MCF 10A (cell line): ENCODE measurements at regions not wholly inside any gene's neighbourhood (a gene's known extent, or its start where the extent isn't known, plus 50 kb on each side); places are given as distances from the start of the nearest gene placed in this dataset.

Experiments
- BruUV-seq: library from RNA; stranded (reverse); fragments of 400-500 nt; replicated peaks from 2 replicates; lab custom pipeline; 2021; lab: Mats Ljungman, UMichigan
- CTCF ChIA-PET: fragments of 300-600 bp; sonication (Branson Sonifier 250); formaldehyde crosslinking; extraction: SDS; loops from one replicate; lab custom pipeline; 2021; ENCODE audit warnings: antibody characterized with exemption, inconsistent platforms; lab: Yijun Ruan, JAX
- POLR2A ChIA-PET: fragments of 300-600, 350-650 bp; sonication (Branson Sonifier 250); formaldehyde crosslinking; extraction: SDS; loops from one replicate; lab custom pipeline; 2020; ENCODE audit warnings: antibody characterized with exemption, inconsistent platforms; lab: Yijun Ruan, JAX
- DNase-seq: peaks from one replicate; pipeline ENCODE4 v3.0.0-alpha.2; 2018; ENCODE audit not compliant: unreplicated experiment
- H3K27ac Mint-ChIP-seq: one replicate; pipeline ENCODE4 v1.8.0; 2022; ENCODE audit warnings: mild to moderate bottlenecking, low read depth, mixed read lengths; ENCODE audit not compliant: unreplicated experiment
- H3K27me3 Mint-ChIP-seq: one replicate; pipeline ENCODE4 v1.8.0; 2022; ENCODE audit warnings: mixed read lengths; ENCODE audit not compliant: insufficient read depth, unreplicated experiment
- H3K36me3 Mint-ChIP-seq: one replicate; pipeline ENCODE4 v1.8.0; 2022; ENCODE audit warnings: mild to moderate bottlenecking, moderate library complexity, mixed read lengths; ENCODE audit not compliant: insufficient read depth, unreplicated experiment
- H3K4me1 Mint-ChIP-seq: one replicate; pipeline ENCODE4 v1.8.0; 2022; ENCODE audit warnings: mixed read lengths; ENCODE audit not compliant: insufficient read depth, unreplicated experiment
- H3K4me3 Mint-ChIP-seq: one replicate; pipeline ENCODE4 v1.8.0; 2022; ENCODE audit warnings: mild to moderate bottlenecking, moderate library complexity, mixed read lengths; ENCODE audit not compliant: unreplicated experiment
- H3K9me3 Mint-ChIP-seq: one replicate; pipeline ENCODE4 v1.8.0; 2022; ENCODE audit warnings: mixed read lengths; ENCODE audit not compliant: unreplicated experiment
- CTCF ChIP-seq: fragments of 200-600 bp; IDR thresholded peaks from one replicate; pipeline ENCODE4 v1.8.0; 2022; ENCODE audit warnings: antibody characterized with exemption, mild to moderate bottlenecking; ENCODE audit not compliant: unreplicated experiment
- intact Hi-C: fragments of 100-400 bp; cut with micrococcal nuclease; formaldehyde crosslinking; loops from 2 replicates; pipeline ENCODE4 v1.14.1; 2022

- ChIA-PET POLR2A (no interaction called here), CTCF (interaction anchor here (0.9 kb wide), 1 partner anchor 10 kb away, joined by 3 read pairs; no protein-coding TSS in a partner anchor)
- Mint-ChIP-seq H3K27ac (no peak overlapping the region), H3K4me3 (no peak overlapping the region), H3K27me3 (no peaks in the 10 kb centered on the region), H3K4me1 (no peaks in the 10 kb centered on the region), H3K36me3 (no peaks in the 10 kb centered on the region), H3K9me3 (peaks cover 28% of the 10 kb centered on the region)
- DNase-seq: peak; percentile 39
- no peak for TF ChIP-seq CTCF
- intact Hi-C loops: no loop called here
- no TSS peak for BruUV-seq
Measured at GRCh38 chr20:19047040-19047950, 165.1 kb upstream of the SLC24A3 start.

- H3K36me3 Mint-ChIP-seq: no peaks in the 10 kb centered on the region
- TF ChIP-seq CTCF: no peak
- no peak for DNase-seq
- H3K4me1 Mint-ChIP-seq: no peaks in the 10 kb centered on the region
- no peaks in the 10 kb centered on the region for H3K27me3 Mint-ChIP-seq
- peaks cover 22% of the 10 kb centered on the region for H3K9me3 Mint-ChIP-seq
- H3K27ac Mint-ChIP-seq: no peak overlapping the region
- ChIA-PET CTCF (interaction anchor here (0.9 kb wide), 1 partner anchor 9 kb away, joined by 3 read pairs; no protein-coding TSS in a partner anchor), POLR2A (no interaction called here)
- intact Hi-C loops: no loop called here
- H3K4me3 Mint-ChIP-seq: no peak overlapping the region
- no TSS peak for BruUV-seq
Measured at GRCh38 chr20:19047951-19048296, 164.5 kb upstream of the SLC24A3 start.

GRCh38 chr20:19048995-19049501 lies 163.4 kb upstream of the SLC24A3 start:
- intact Hi-C loops: no loop called here
- ChIA-PET CTCF (interaction anchor here (0.6 to 0.7 kb wide), 2 partner anchors 31 to 35 kb away, joined by 3 read pairs; no protein-coding TSS in a partner anchor), POLR2A (no interaction called here)
- no peak overlapping the region for H3K27ac Mint-ChIP-seq
- no peak for DNase-seq
- no TSS peak for BruUV-seq
- H3K9me3 Mint-ChIP-seq: peaks cover 22% of the 10 kb centered on the region
- no peaks in the 10 kb centered on the region for H3K36me3 Mint-ChIP-seq
- H3K27me3 Mint-ChIP-seq: no peaks in the 10 kb centered on the region
- H3K4me1 Mint-ChIP-seq: no peaks in the 10 kb centered on the region
- H3K4me3 Mint-ChIP-seq: no peak overlapping the region
- TF ChIP-seq CTCF: no peak

GRCh38 chr20:19049514-19049913 lies 162.9 kb upstream of the SLC24A3 start:
- no peak for DNase-seq
- H3K27ac Mint-ChIP-seq: no peak overlapping the region
- TF ChIP-seq CTCF: no peak
- POLR2A ChIA-PET: no interaction called here
- CTCF ChIA-PET: interaction anchor here (0.6 to 0.7 kb wide), 2 partner anchors 31 to 34 kb away, joined by 3 read pairs; no protein-coding TSS in a partner anchor
- H3K4me1 Mint-ChIP-seq: no peaks in the 10 kb centered on the region
- BruUV-seq: no TSS peak
- H3K27me3 Mint-ChIP-seq: no peaks in the 10 kb centered on the region
- H3K36me3 Mint-ChIP-seq: no peaks in the 10 kb centered on the region
- no peak overlapping the region for H3K4me3 Mint-ChIP-seq
- H3K9me3 Mint-ChIP-seq: peaks cover 22% of the 10 kb centered on the region
- intact Hi-C loops: no loop called here
